ENCODE measurements at regions not wholly inside any gene's neighbourhood (a gene's known extent, or its start where the extent isn't known, plus 50 kb on each side); places are given as distances from the start of the nearest gene placed in this dataset.

GRCh38 chr10:36393801-36394200 is 731.6 kb upstream of the ANKRD30A start:
- DNase-seq (ENCODE audit: low read depth) = no peak
- no peak for TF ChIP-seq CTCF (IDR thresholded peaks at IDR 0.05; ENCODE audit: low read depth, low read length, missing control alignments)
- no peak overlapping the region for H3K4me3 ChIP-seq (ENCODE audit: low read depth, low read length)

GRCh38 chr10:36391405-36391804 is 734.0 kb upstream of the ANKRD30A start:
- H3K4me3 ChIP-seq (ENCODE audit: low read depth, low read length) = no peak overlapping the region
- TF ChIP-seq CTCF (IDR thresholded peaks at IDR 0.05; ENCODE audit: low read depth, low read length, missing control alignments) = no peak
- no peak for DNase-seq (ENCODE audit: low read depth)

GRCh38 chr10:36390221-36390620 is 735.2 kb upstream of the ANKRD30A start:
- no peak for TF ChIP-seq CTCF (IDR thresholded peaks at IDR 0.05; ENCODE audit: low read depth, low read length, missing control alignments)
- no peak overlapping the region for H3K4me3 ChIP-seq (ENCODE audit: low read depth, low read length)
- no peak for DNase-seq (ENCODE audit: low read depth)

- no peak for DNase-seq (ENCODE audit: low read depth)
- no peak for TF ChIP-seq CTCF (IDR thresholded peaks at IDR 0.05; ENCODE audit: low read depth, low read length, missing control alignments)
- no peak overlapping the region for H3K4me3 ChIP-seq (ENCODE audit: low read depth, low read length)
These were observed 737.2 kb upstream of the ANKRD30A start for GRCh38 chr10:36388166-36388565.

GRCh38 chr10:36385693-36386092 is 739.7 kb upstream of the ANKRD30A start:
- H3K4me3 ChIP-seq (ENCODE audit: low read depth, low read length) = no peak overlapping the region
- DNase-seq (ENCODE audit: low read depth) = no peak
- TF ChIP-seq CTCF (IDR thresholded peaks at IDR 0.05; ENCODE audit: low read depth, low read length, missing control alignments) = no peak

GRCh38 chr10:36383349-36383748 is 741.3 kb upstream of the FZD8 start:
- TF ChIP-seq CTCF (IDR thresholded peaks at IDR 0.05; ENCODE audit: low read depth, low read length, missing control alignments) = no peak
- DNase-seq (ENCODE audit: low read depth) = no peak
- no peak overlapping the region for H3K4me3 ChIP-seq (ENCODE audit: low read depth, low read length)

GRCh38 chr10:36381748-36382147 is 739.7 kb upstream of the FZD8 start:
- no peak for TF ChIP-seq CTCF (IDR thresholded peaks at IDR 0.05; ENCODE audit: low read depth, low read length, missing control alignments)
- H3K4me3 ChIP-seq (ENCODE audit: low read depth, low read length) = no peak overlapping the region
- no peak for DNase-seq (ENCODE audit: low read depth)
